Esophagus squamous epithelium (tissue), 5 donors: ENCODE measurements at regions not wholly inside any gene's neighbourhood (a gene's known extent, or its start where the extent isn't known, plus 50 kb on each side); places are given as distances from the start of the nearest gene placed in this dataset.

Experiments used
- DNase-seq: peaks from one replicate; lab custom pipeline; 2025; lab: John Stamatoyannopoulos, UW
- H3K27ac ChIP-seq, 4 donors: fragments of 200-600 bp; sonication (generic); one replicate each; pipeline ENCODE4 v1.5.1; 2016 to 2019; ENCODE audit warnings: mild to moderate bottlenecking in 1 of 4
- H3K27me3 ChIP-seq, 4 donors: fragments of 200-600 bp; sonication (generic); 1 replicate in 3 of 4; 2 replicates in 1 of 4; pipeline versions ENCODE4 v1.5.1 to v1.6.0; 2017 to 2021; ENCODE audit warnings: antibody characterized with exemption in 1 of 4
- H3K36me3 ChIP-seq, 3 donors: fragments of 200-600 bp; sonication (generic); one replicate each; pipeline ENCODE4 v1.5.1; 2016 to 2019
- H3K4me1 ChIP-seq, 3 donors: fragments of 200-600 bp; sonication (generic); one replicate each; pipeline ENCODE4 v1.5.1; 2017 to 2019
- H3K4me3 ChIP-seq, 4 donors: fragments of 200-600 bp; sonication (generic); 1 replicate in 3 of 4; 2 replicates in 1 of 4; pipeline ENCODE4 v1.5.1; 2016 to 2019; ENCODE audit warnings: mild to moderate bottlenecking in 2 of 4, moderate library complexity in 1 of 4
- H3K9me3 ChIP-seq, 3 donors: fragments of 200-600 bp; sonication (generic); one replicate each; pipeline ENCODE4 v1.5.1; 2016 to 2019
- CTCF ChIP-seq, 6 experiments: fragments of 450-650 bp in 4 of 6; fragments of 200-600 bp in 2 of 6; sonication (generic) in 2 of 6; IDR thresholded peaks; one replicate each; pipeline ENCODE4 v1.5.1; 2016 to 2019; ENCODE audit warnings: antibody characterized with exemption in 6 of 6, mild to moderate bottlenecking in 4 of 6, moderate library complexity in 4 of 6
- POLR2A ChIP-seq, 4 donors: fragments of 450-650 bp; IDR thresholded peaks; one replicate each; pipeline ENCODE4 v1.6.1; 2017; ENCODE audit warnings: antibody characterized with exemption in 4 of 4, mild to moderate bottlenecking in 4 of 4, moderate library complexity in 3 of 4
- WGBS, 2 donors: methylation state at CpG; one replicate each; pipeline ENCODE4 v1.1.5; 2018; 5-methylcytosine and 5-hydroxymethylcytosine counted together
- intact Hi-C: fragments of 100-400 bp; cut with DNase I; formaldehyde crosslinking; loops from one replicate; pipeline ENCODE4 v1.15.0; 2022
- donor health status: DM: yes; HTN: yes; CAD: no.

- H3K36me3 ChIP-seq, result no peaks in the 10 kb centered on the region
- WGBS, 2 donors, result 59 to 63% methylated on average over 2 to 3 of the region's 3 CpGs
- no peak overlapping the region for H3K4me3 ChIP-seq
- no peaks in the 10 kb centered on the region for H3K9me3 ChIP-seq
- H3K27me3 ChIP-seq, result no peaks in the 10 kb centered on the region
- no peaks in the 10 kb centered on the region for H3K4me1 ChIP-seq
- TF ChIP-seq CTCF (IDR thresholded peaks at IDR 0.05) (no peak), POLR2A (IDR thresholded peaks at IDR 0.05) (no peak)
- no peak for DNase-seq
- intact Hi-C loops, result no loop called here
- H3K27ac ChIP-seq, result no peak overlapping the region
Measured at GRCh38 chr1:30532621-30533020, 190.8 kb downstream of the MATN1 start.

GRCh38 chr1:30527511-30528140, 195.8 kb downstream of the MATN1 start:
- no peak overlapping the region for H3K27ac ChIP-seq

GRCh38 chr1:30526652-30527345, 196.6 kb downstream of the MATN1 start:
- peaks cover 0 to 41% (median 0%) of the 10 kb centered on the region in 4 donors for H3K27me3 ChIP-seq
- intact Hi-C loops, result no loop called here
- 46 to 78% methylated on average over 5 of the region's 6 CpGs for WGBS, 2 donors
- DNase-seq, result no peak
- TF ChIP-seq CTCF (IDR thresholded peaks at IDR 0.05) (no peak), POLR2A (IDR thresholded peaks at IDR 0.05) (no peak)
- no peaks in the 10 kb centered on the region for H3K36me3 ChIP-seq
- H3K9me3 ChIP-seq, result no peaks in the 10 kb centered on the region
- no peak overlapping the region for H3K4me3 ChIP-seq
- H3K27ac ChIP-seq, result no peak overlapping the region
- H3K4me1 ChIP-seq, result peaks cover 0 to 33% (median 11%) of the 10 kb centered on the region in 3 donors

More at GRCh38 chr1:30527511-30528140, 195.8 kb downstream of the MATN1 start:
- intact Hi-C loops, result no loop called here
- Histone ChIP-seq H3K4me3 (no peak overlapping the region), H3K27me3 (peaks cover 0 to 33% (median 0%) of the 10 kb centered on the region in 4 donors), H3K4me1 (peaks cover 0 to 25% (median 8%) of the 10 kb centered on the region in 3 donors), H3K36me3 (no peaks in the 10 kb centered on the region), H3K9me3 (no peaks in the 10 kb centered on the region)
- TF ChIP-seq POLR2A (IDR thresholded peaks at IDR 0.05), result no peak
- no peak for TF ChIP-seq CTCF (IDR thresholded peaks at IDR 0.05)
- DNase-seq, result no peak
- WGBS, 2 donors, result 54 to 66% methylated on average over 7 to 10 of the region's 13 CpGs

GRCh38 chr1:30525971-30526651, 197.3 kb downstream of the MATN1 start:
- Histone ChIP-seq H3K36me3 (no peaks in the 10 kb centered on the region), H3K27ac (no peak overlapping the region), H3K4me3 (no peak overlapping the region), H3K27me3 (peaks cover 0 to 41% (median 0%) of the 10 kb centered on the region in 4 donors), H3K4me1 (peaks cover 0 to 39% (median 16%) of the 10 kb centered on the region in 3 donors), H3K9me3 (no peaks in the 10 kb centered on the region)
- TF ChIP-seq POLR2A (IDR thresholded peaks at IDR 0.05) (no peak), CTCF (IDR thresholded peaks at IDR 0.05) (no peak)
- intact Hi-C loops, result no loop called here
- 15 to 28% methylated on average over 3 to 6 of the region's 10 CpGs for WGBS, 2 donors
- DNase-seq, result no peak

DNA sequence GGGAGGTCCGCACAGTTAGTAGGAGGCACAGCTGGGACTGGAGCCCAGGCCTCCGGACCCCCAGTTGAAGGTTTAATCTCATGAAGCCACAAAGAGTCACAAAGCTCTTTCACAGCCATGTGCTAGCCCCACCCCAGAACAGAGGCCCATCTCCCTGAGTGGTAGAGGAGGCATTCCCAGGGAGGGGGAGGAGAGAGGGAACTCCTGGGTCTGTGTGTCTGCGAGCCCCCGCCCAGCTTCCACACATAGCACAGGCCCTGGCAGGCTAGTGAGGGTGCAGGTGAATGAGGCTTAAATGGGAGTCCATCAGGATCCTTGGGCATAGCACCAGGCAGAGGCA, 197.8 kb downstream of the MATN1 start:
- no peak overlapping the region for H3K4me3 ChIP-seq
- H3K36me3 ChIP-seq, result no peaks in the 10 kb centered on the region
- peaks cover 0 to 39% (median 16%) of the 10 kb centered on the region in 3 donors for H3K4me1 ChIP-seq
- 60 to 77% methylated on average over 2 of the region's 4 CpGs for WGBS, 2 donors
- intact Hi-C loops, result no loop called here
- H3K27me3 ChIP-seq, result peaks cover 0 to 41% (median 0%) of the 10 kb centered on the region in 4 donors
- no peak for DNase-seq
- TF ChIP-seq CTCF (IDR thresholded peaks at IDR 0.05) (no peak), POLR2A (IDR thresholded peaks at IDR 0.05) (no peak)
- no peaks in the 10 kb centered on the region for H3K9me3 ChIP-seq
- no peak overlapping the region for H3K27ac ChIP-seq
